DND-41 (cell line): ENCODE measurements at regions not wholly inside any gene's neighbourhood (a gene's known extent, or its start where the extent isn't known, plus 50 kb on each side); places are given as distances from the start of the nearest gene placed in this dataset.

ENCODE experiments used
- EZH2 ChIP-seq: IDR thresholded peaks from 3 replicates; pipeline ENCODE4 v1.6.1; 2012; ENCODE audit warnings: borderline replicate concordance, low read depth, mild to moderate bottlenecking, moderate library complexity, low read length, inconsistent platforms; ENCODE audit not compliant: severe bottlenecking
- TF ChIP-seq, protein P1 (sequence below): IDR thresholded peaks from 2 replicates; pipeline ENCODE4 v1.5.1; 2012; ENCODE audit warnings: borderline replicate concordance, low read length, moderate library complexity, mild to moderate bottlenecking; ENCODE audit not compliant: poor library complexity, severe bottlenecking; ENCODE audit errors: extremely low read depth

DNA sequence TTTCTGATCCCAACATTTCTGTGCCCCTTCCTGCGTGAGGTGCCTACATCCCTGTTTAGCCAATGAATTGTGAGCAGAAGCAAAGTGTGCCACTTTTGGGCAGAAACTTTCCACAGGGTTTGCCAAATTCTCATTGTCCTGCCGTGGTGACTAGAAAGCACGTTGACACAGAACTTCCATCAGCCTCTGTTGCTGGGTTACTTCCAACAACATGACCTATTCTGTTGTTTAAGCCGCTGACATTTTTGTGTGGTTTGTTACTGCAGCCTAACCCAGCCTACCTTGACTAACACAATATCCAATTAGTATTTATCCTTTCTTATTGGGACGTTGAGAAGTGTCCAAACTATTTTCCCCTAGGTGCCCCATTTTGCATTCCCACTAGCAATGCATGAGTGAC, 136.8 kb downstream of the URB2 start:
- TF ChIP-seq, protein P1, sequence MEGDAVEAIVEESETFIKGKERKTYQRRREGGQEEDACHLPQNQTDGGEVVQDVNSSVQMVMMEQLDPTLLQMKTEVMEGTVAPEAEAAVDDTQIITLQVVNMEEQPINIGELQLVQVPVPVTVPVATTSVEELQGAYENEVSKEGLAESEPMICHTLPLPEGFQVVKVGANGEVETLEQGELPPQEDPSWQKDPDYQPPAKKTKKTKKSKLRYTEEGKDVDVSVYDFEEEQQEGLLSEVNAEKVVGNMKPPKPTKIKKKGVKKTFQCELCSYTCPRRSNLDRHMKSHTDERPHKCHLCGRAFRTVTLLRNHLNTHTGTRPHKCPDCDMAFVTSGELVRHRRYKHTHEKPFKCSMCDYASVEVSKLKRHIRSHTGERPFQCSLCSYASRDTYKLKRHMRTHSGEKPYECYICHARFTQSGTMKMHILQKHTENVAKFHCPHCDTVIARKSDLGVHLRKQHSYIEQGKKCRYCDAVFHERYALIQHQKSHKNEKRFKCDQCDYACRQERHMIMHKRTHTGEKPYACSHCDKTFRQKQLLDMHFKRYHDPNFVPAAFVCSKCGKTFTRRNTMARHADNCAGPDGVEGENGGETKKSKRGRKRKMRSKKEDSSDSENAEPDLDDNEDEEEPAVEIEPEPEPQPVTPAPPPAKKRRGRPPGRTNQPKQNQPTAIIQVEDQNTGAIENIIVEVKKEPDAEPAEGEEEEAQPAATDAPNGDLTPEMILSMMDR, result no peak
- no peak for TF ChIP-seq EZH2
